Activated CD4-positive, CD25-positive, alpha-beta regulatory T cell treated with anti-CD3 and anti-CD28 coated beads, Interleukin-2, amount 50 U/mL, for 72 hours (primary cell): ENCODE measurements at regions not wholly inside any gene's neighbourhood (a gene's known extent, or its start where the extent isn't known, plus 50 kb on each side); places are given as distances from the start of the nearest gene placed in this dataset.
"Not testable (repeated sequence)": the region's sequence is repeated elsewhere in the genome, so short reads cannot be mapped to it uniquely, and the experiment has no call there.

Source experiments
- DNase-seq: peaks from one replicate; pipeline ENCODE4 v3.0.0; 2021

DNA sequence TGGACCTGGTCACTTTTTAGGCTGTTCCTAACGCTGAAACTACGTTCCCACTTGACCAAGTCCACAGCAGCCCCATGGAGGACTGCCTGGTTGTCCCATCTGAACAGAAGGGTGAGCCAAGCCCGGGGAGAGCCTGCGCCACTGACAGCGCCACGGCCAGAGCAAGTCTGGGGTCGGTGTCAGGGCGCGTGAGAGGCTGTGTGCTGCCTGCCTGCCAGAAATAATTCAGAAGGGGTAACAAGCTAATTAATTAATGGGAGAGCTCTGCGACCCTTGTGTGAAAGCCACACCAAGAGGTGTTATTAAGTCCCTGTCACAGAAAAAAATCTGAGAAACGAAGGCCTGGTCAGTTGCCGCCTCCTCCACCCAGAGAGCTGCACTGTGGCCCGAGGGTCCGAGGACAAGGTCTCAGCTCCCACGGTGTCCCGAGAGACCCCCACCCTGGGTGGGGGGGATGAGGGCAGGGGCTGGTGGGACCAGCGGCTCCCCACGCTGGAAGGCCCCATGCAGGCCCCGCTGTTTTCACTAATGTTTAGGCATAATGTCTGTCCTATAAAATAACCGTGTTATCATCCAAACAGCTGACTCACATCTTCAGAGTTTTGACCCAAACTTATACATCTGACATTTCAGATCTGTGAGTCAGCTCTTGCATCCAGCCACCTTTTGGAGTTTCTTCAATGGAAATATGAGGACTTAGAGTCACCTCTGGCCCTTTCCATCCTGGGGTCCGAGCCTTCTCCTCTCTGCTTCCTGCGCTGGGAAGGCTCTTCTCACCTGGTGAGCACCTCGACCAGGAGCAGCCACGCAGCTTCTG, 58.5 kb downstream of the DLL1 start:
- no peak for DNase-seq

DNA sequence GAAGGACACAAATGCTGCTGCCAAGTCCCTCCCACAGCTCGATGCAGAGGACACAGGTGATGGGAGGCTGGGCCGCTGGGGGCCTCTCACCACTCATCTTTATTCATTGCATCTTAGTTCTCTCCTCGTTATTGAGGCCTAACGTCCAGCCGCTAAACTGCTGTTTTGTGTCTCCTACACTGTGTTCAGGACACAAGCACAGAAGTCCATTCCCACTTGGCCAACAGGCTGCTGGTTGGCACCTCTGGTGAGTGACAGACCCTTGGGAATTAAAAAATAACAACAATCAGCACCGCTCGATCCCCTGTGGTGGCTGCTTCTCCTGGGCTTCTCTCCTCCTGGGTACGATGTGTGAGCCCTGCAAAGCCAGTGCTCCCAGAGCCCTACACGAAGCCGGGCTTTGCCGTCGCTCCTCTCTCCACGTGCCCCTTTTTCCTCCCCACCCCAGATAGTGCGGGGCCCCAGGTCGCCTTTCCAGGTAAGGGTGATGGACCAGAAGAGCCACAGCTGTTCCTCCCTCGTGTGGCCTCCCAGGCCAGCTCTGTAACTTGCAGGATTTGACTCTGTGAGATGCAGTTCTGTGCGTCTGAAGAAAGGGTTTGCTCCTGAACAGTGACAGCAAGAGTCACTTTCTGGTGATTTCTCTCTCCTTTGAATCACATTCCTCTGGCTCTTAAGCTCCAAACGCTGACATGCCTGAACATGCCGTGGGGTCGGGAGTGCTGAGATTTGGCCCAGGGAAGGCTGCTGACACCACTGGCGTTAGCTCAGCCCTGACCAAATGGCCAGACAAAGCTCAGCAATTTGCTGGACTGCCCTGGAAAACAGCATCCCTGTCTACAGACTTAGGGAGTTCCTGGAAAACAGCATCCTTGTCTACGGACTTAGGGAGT, 59.3 kb downstream of the DLL1 start:
- no peak for DNase-seq

GRCh38 chr6:170230520-170231292, 60.2 kb downstream of the DLL1 start:
- DNase-seq = no peak

DNA sequence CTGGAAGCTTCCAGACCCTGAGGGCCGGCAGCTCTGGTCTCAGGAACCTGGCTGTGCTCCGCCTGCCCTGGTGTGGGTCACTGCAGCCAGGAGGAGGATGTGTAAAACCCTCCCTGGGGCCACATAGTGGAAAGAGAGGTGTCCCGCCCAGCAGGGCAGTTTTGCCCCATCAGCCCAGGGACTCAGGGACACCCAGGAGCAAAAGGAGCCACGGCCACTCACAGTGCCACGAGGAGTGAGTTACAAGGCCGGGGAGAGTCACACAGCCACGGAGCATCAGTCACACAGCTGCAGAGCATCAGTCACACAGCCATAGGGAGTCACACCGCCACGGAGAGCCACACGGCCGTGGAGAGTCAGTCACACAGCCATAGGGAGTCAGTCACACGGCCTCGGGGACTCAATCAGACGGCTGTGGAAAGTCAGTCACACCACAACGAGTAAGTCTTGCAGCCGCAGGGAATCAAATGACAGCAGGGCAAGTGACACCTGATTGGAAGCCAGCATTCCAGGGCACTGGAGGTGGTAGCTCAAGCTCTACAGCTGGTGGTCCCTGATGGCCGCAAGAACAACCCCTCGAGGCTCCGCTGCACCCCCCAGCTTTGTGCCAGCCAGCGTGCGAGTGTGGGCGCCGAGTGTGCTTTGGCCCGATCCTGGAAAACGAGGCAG, 60.9 kb downstream of the DLL1 start:
- no peak for DNase-seq

DNA sequence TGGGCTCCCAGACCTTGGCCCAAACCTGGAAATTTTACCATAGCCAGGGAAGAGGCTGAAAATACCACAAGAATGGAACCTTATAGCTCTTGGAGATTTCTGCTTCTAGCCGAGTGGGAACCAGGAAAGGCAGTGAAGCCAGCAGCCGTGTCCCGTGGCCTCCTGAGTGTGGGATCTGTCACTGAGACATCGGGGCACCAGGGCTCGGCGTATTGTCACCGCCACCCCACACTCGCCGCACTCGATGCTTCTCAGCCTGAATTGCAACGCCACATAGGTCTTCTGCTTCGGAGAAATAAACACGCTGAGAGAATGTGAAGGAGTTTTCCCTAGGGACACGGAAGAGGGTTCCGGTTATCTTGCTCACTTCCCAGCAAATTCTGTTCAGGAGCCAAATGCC, 61.5 kb downstream of the DLL1 start:
- DNase-seq = no peak

- DNase-seq = no peak
These were observed 62.0 kb downstream of the DLL1 start for GRCh38 chr6:170228946-170229310.

DNA sequence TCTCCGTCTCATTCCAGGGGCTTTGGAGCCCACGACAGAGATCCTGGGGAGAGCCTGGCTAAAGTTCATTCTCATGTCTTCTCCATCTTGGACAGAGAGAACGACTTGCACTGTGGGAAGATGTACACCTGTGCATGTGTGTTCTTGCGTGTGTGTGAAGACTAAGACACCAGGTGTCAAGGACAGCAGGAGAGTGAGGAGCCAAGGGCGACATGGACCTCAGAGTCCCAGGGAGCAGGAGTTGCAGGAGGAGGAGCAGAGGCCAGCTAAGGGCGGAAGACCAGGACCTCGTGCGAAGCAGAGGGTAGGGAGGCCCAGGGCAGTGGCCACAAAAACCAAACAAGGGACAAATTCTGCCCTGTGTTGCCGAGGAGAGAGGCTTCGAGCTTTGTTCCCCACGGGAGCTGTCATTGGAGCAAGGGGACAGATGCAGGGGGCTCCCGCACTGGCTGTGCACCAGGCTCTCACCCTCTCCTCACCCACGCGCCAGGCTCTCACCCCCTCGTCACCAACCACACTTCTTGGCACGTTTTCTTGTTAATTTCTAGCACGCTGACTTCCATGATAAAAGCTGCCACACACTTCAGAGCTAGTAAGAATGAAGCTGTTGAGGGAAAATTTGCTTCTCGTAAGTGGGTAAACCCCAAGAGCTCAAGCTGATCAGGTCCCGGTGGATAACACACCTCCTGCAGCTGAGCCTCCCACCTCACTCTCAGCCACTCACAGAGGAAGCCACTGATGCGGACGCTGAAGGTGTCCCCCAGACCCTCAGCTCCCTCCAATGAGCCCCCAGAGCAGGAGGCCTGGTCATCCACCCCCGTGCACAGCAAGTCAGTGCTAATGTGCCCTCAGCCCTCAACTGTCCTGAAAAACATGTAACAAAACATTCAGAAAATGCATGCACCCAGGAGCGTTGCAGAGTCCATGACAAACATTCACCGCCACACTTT, 62.6 kb downstream of the DLL1 start:
- no peak for DNase-seq

GRCh38 chr6:170227521-170227983, 63.3 kb downstream of the DLL1 start:
- no peak for DNase-seq

- DNase-seq = no peak
These were observed 64.2 kb downstream of the DLL1 start for GRCh38 chr6:170226647-170227046.

DNA sequence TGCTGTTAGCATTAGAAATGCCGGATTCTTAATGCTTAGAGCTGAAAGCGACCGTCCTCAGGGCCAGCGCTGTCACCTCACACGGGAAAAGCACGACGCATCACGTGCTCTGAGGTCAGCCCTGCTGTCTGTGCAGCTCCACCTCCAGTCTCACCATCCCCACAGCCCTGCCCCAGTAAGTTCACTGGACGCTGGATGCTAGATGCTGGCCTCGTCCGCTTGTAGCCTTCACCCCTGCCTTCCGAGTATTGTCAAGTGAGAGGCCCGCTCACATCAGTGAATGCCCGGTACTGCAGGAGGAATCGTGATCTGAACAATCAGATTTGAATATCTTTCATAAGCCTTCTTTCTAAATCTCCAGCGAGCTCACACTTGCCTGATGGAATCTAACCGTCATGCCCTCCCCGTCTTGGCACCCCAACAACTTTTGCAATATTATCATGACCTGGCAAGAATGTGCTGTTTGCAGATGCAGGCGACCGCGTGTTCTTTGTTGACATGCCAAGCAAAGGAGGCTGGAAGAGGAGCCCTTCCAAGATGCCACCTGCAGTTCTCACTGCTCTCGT, 64.9 kb downstream of the DLL1 start:
- DNase-seq = no peak

GRCh38 chr6:170224694-170225660, 65.9 kb downstream of the DLL1 start:
- no peak for DNase-seq

- no peak for DNase-seq
These were observed 66.9 kb downstream of the DLL1 start for GRCh38 chr6:170223718-170224693.

DNA sequence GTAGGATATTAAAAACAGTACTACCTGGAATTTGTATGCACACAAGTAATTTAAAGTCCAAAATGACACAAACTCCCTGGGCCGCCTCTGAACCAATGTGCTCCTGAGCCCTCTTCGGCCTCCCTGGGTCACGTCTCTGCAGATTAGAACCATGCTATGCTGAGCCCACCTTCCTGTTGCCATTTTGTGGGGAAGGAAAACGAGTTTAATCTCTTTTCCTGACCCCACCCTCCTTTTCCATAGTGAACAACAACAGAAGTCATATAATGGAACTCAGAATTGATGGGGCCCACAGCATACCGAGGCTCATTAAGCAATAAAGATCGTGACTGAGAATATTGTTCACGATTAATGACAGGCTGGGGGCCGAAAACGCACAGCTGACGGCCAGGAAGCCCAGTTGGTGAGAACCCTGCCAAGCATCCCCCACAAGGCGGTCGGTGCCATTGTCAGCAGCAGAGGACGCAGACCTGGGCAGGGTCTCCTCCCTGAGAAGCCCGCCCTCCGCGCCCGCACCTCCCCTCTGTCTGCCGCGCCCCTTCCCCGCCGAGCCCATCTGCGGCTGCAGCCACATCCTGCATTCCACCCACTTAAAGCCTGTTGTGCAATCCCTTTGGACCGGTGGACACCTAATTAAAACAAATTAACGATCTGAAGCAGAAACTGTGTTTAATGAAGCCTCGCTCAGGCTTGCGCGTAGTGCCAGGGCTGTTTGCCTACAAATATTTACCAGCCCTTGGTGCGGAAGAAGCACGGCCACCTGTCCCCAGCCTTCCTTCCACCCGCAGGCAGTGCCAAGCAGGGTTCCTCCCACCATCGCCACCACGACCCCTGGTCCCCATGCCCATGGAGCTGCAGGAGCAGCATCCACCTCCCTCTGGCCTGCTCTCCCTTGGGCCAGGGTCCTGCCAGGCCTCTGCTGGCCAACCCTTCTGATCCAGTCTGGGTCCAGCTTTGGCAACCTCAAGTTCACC, 68.1 kb downstream of the DLL1 start:
- DNase-seq = no peak

GRCh38 chr6:170221753-170222400, 69.0 kb downstream of the DLL1 start:
- DNase-seq = no peak

DNA sequence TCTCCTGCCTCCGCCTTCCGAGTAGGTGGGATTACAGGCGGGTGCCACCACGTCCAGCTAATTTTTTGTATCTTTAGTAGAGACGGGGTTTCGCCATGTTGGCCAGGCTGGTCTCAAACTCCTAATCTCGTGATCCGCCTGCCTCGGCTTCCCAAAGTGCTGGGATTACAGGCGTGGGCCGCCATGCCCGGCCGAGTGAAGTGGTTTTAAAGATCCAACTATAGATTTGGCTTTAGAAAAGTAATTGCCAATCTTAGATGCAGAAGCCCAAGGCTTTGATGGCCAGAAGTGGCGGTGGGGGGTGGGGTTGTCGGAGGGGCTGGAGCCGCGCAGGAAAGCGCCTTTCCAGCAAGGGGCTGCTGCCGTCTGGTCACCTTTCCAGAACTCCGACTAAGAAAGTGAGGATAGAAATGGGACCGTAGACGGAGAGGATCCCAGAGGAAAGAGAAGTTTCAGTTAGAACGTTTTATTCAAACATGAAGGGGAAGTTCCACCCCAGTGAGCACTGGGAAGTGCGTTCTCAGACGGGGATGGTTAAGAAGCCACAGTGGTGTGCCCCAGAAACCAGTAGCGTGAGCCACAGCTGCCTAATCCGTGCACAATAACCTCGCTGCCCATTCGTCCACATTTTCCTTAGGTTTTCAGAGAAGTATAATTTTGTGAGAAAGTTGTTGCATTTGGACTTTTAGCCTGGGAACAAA, 69.7 kb downstream of the DLL1 start:
- DNase-seq = no peak

- DNase-seq = not testable (repeated sequence)
These were observed 77.2 kb downstream of the DLL1 start for GRCh38 chr6:170213637-170214018.
